ENCODE measurements at regions not wholly inside any gene's neighbourhood (a gene's known extent, or its start where the extent isn't known, plus 50 kb on each side); places are given as distances from the start of the nearest gene placed in this dataset.

- TF ChIP-seq CHD7 (IDR thresholded peaks at IDR 0.05; ENCODE audit: insufficient replicate concordance, low read length) (no peak), SUZ12 (IDR thresholded peaks at IDR 0.05; ENCODE audit: low read length) (no peak), CBX5 (IDR thresholded peaks at IDR 0.05; ENCODE audit: low read depth, low read length) (no peak), JUND (IDR thresholded peaks at IDR 0.05; ENCODE audit: low read length) (no peak), RNF2 (IDR thresholded peaks at IDR 0.05; ENCODE audit: borderline replicate concordance, low read depth, low read length, missing control alignments, poor library complexity, severe bottlenecking) (no peak), CHD1 (IDR thresholded peaks at IDR 0.05; ENCODE audit: low read depth, low read length) (no peak)
Measured at GRCh38 chr4:31141832-31142142, 421.6 kb downstream of the PCDH7 start (continued).
